ENCODE measurements at regions not wholly inside any gene's neighbourhood (a gene's known extent, or its start where the extent isn't known, plus 50 kb on each side); places are given as distances from the start of the nearest gene placed in this dataset.

GRCh38 chr17:71164561-71164960 is 956.3 kb upstream of the SOX9 start:
- no peaks in the 10 kb centered on the region for H3K27me3 ChIP-seq (ENCODE audit: insufficient read depth, low read length, poor library complexity, severe bottlenecking)
- H3K9me2 ChIP-seq (replicated peaks; ENCODE audit: low read depth, low read length) = no peaks in the 10 kb centered on the region
- H3K9me3 ChIP-seq (ENCODE audit: insufficient read depth, low read depth, low read length) = no peaks in the 10 kb centered on the region; the same call in 1 of the 2 replicates
- no peaks in the 10 kb centered on the region for H3F3A ChIP-seq (ENCODE audit: low read depth)
- H3K4me1 ChIP-seq (ENCODE audit: insufficient read depth, low read length, poor library complexity, severe bottlenecking) = no peaks in the 10 kb centered on the region
- no peaks in the 10 kb centered on the region for H3K36me3 ChIP-seq (ENCODE audit: insufficient read depth, low read length)
- no peak overlapping the region for H3K9ac ChIP-seq (ENCODE audit: low read depth, low read length, poor library complexity, severe bottlenecking)
- H3K4me2 ChIP-seq (ENCODE audit: low read depth, low read length, poor library complexity, severe bottlenecking) = no peak overlapping the region
- H3K4me3 ChIP-seq (ENCODE audit: low read length, poor library complexity, severe bottlenecking) = no peak overlapping the region
- TF ChIP-seq CTCF (conservative IDR thresholded peaks at IDR 0.05; ENCODE audit: low read length) (no peak), EZH2phosphoT487 (IDR thresholded peaks at IDR 0.05; ENCODE audit: borderline replicate concordance) (no peak)
- no peaks in the 10 kb centered on the region for H4K20me1 ChIP-seq (ENCODE audit: insufficient read depth, low read length, poor library complexity, severe bottlenecking)
- H2AFZ ChIP-seq (ENCODE audit: low read length) = no peak overlapping the region
- H3K79me2 ChIP-seq (ENCODE audit: insufficient read depth, low read length) = no peaks in the 10 kb centered on the region

- no peaks in the 10 kb centered on the region for H3K27me3 ChIP-seq (ENCODE audit: insufficient read depth, low read length, poor library complexity, severe bottlenecking)
- no peak overlapping the region for H3K9ac ChIP-seq (ENCODE audit: low read depth, low read length, poor library complexity, severe bottlenecking)
- H3K36me3 ChIP-seq (ENCODE audit: insufficient read depth, low read length) = no peaks in the 10 kb centered on the region
- no peaks in the 10 kb centered on the region for H3K79me2 ChIP-seq (ENCODE audit: insufficient read depth, low read length)
- TF ChIP-seq CTCF (conservative IDR thresholded peaks at IDR 0.05; ENCODE audit: low read length) = no peak
- no peak for TF ChIP-seq EZH2phosphoT487 (IDR thresholded peaks at IDR 0.05; ENCODE audit: borderline replicate concordance)
- no peak overlapping the region for H3K4me3 ChIP-seq (ENCODE audit: low read length, poor library complexity, severe bottlenecking)
- no peaks in the 10 kb centered on the region for H3K9me2 ChIP-seq (replicated peaks; ENCODE audit: low read depth, low read length)
- no peaks in the 10 kb centered on the region for H3K4me1 ChIP-seq (ENCODE audit: insufficient read depth, low read length, poor library complexity, severe bottlenecking)
- no peaks in the 10 kb centered on the region for H3K9me3 ChIP-seq (ENCODE audit: insufficient read depth, low read depth, low read length)
- H2AFZ ChIP-seq (ENCODE audit: low read length) = no peak overlapping the region
- H4K20me1 ChIP-seq (ENCODE audit: insufficient read depth, low read length, poor library complexity, severe bottlenecking) = no peaks in the 10 kb centered on the region
- H3K4me2 ChIP-seq (ENCODE audit: low read depth, low read length, poor library complexity, severe bottlenecking) = no peak overlapping the region
- no peaks in the 10 kb centered on the region for H3F3A ChIP-seq (ENCODE audit: low read depth)
Observed at GRCh38 chr17:71166311-71166710, 954.5 kb upstream of the SOX9 start.

GRCh38 chr17:71168053-71168741 is 952.6 kb upstream of the SOX9 start:
- Histone ChIP-seq H3K27me3 (ENCODE audit: insufficient read depth, low read length, poor library complexity, severe bottlenecking) (no peaks in the 10 kb centered on the region), H3K9ac (ENCODE audit: low read depth, low read length, poor library complexity, severe bottlenecking) (no peak overlapping the region), H3K9me3 (ENCODE audit: insufficient read depth, low read depth, low read length) (no peaks in the 10 kb centered on the region), H3F3A (ENCODE audit: low read depth) (no peaks in the 10 kb centered on the region), H2AFZ (ENCODE audit: low read length) (no peak overlapping the region), H3K9me2 (replicated peaks; ENCODE audit: low read depth, low read length) (no peaks in the 10 kb centered on the region), H3K4me1 (ENCODE audit: insufficient read depth, low read length, poor library complexity, severe bottlenecking) (no peaks in the 10 kb centered on the region), H3K4me2 (ENCODE audit: low read depth, low read length, poor library complexity, severe bottlenecking) (no peak overlapping the region), H3K4me3 (ENCODE audit: low read length, poor library complexity, severe bottlenecking) (no peak overlapping the region), H3K79me2 (ENCODE audit: insufficient read depth, low read length) (no peaks in the 10 kb centered on the region), H4K20me1 (ENCODE audit: insufficient read depth, low read length, poor library complexity, severe bottlenecking) (no peaks in the 10 kb centered on the region), H3K36me3 (ENCODE audit: insufficient read depth, low read length) (no peaks in the 10 kb centered on the region)
- TF ChIP-seq EZH2phosphoT487 (IDR thresholded peaks at IDR 0.05; ENCODE audit: borderline replicate concordance) (no peak), CTCF (conservative IDR thresholded peaks at IDR 0.05; ENCODE audit: low read length) (no peak)

Data from Loucy (cell line).